ENCODE measurements at regions not wholly inside any gene's neighbourhood (a gene's known extent, or its start where the extent isn't known, plus 50 kb on each side); places are given as distances from the start of the nearest gene placed in this dataset.

DNA sequence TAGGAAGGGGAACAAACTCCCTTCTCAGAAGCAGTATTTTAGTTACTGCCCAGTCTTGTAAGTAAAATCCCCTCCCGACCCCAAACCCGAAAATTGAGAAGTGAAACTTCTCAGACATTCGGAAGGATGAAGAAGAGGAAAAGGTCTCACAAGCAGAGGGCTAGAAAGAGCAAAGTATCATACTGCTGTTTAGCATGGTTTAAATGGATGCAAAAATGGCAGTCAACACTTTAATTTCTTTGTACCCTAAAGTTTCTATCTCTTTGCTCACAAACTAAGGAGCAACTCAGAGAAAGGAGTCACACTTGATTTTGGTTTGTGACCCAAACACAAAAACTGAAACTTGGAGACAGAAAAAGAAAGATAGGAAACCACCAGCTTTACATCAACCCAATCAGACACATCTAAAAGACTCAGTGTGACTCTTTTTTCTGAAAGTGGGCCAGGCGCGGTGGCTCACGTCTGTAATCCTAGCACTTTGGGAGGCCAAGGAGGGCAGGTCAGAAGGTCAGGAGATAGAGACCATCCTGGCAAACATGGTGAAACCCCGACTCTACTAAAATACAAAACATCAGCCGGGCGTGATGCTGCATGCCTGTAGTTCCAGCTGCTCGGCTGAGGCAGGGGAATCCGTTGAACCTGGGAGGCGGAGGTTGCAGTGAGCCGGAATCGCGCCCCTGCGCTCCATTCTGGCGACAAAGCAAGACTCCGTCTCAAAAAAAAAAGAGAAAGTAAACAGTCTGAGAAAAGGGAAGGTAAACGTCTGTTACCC is 63.2 kb upstream of the ATP11B start:
- TF ChIP-seq, protein P1, sequence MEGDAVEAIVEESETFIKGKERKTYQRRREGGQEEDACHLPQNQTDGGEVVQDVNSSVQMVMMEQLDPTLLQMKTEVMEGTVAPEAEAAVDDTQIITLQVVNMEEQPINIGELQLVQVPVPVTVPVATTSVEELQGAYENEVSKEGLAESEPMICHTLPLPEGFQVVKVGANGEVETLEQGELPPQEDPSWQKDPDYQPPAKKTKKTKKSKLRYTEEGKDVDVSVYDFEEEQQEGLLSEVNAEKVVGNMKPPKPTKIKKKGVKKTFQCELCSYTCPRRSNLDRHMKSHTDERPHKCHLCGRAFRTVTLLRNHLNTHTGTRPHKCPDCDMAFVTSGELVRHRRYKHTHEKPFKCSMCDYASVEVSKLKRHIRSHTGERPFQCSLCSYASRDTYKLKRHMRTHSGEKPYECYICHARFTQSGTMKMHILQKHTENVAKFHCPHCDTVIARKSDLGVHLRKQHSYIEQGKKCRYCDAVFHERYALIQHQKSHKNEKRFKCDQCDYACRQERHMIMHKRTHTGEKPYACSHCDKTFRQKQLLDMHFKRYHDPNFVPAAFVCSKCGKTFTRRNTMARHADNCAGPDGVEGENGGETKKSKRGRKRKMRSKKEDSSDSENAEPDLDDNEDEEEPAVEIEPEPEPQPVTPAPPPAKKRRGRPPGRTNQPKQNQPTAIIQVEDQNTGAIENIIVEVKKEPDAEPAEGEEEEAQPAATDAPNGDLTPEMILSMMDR (conservative IDR thresholded peaks at IDR 0.05; ENCODE audit: low read depth, low read length), result no peak
- TF ChIP-seq CEBPB (IDR thresholded peaks at IDR 0.05; ENCODE audit: low read depth, low read length) (no peak), POLR2A (IDR thresholded peaks at IDR 0.05; ENCODE audit: low read depth, low read length) (no peak), RCOR1 (IDR thresholded peaks at IDR 0.05; ENCODE audit: insufficient replicate concordance, low read length) (no peak), BHLHE40 (IDR thresholded peaks at IDR 0.05; ENCODE audit: low read depth, low read length) (no peak), RAD21 (IDR thresholded peaks at IDR 0.05; ENCODE audit: low read length) (no peak), SMC3 (IDR thresholded peaks at IDR 0.05; ENCODE audit: low read depth, low read length) (no peak), MAFK (IDR thresholded peaks at IDR 0.05; ENCODE audit: low read depth, low read length) (no peak), MXI1 (IDR thresholded peaks at IDR 0.05; ENCODE audit: borderline replicate concordance, low read depth, low read length) (no peak), MAZ (IDR thresholded peaks at IDR 0.05; ENCODE audit: borderline replicate concordance, low read depth, low read length) (no peak), NFE2L2 (IDR thresholded peaks at IDR 0.05; ENCODE audit: low read depth, low read length) (no peak), CHD1 (IDR thresholded peaks at IDR 0.05; ENCODE audit: low read depth, low read length) (no peak)
- TF ChIP-seq, protein P2, sequence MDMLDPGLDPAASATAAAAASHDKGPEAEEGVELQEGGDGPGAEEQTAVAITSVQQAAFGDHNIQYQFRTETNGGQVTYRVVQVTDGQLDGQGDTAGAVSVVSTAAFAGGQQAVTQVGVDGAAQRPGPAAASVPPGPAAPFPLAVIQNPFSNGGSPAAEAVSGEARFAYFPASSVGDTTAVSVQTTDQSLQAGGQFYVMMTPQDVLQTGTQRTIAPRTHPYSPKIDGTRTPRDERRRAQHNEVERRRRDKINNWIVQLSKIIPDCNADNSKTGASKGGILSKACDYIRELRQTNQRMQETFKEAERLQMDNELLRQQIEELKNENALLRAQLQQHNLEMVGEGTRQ (IDR thresholded peaks at IDR 0.05; ENCODE audit: low read depth, low read length), result no peak
